ENCODE measurements at regions not wholly inside any gene's neighbourhood (a gene's known extent, or its start where the extent isn't known, plus 50 kb on each side); places are given as distances from the start of the nearest gene placed in this dataset.
A peak's percentile ranks its signal among the peaks of the same experiment; 100 is the strongest.
"Not testable (repeated sequence)": the region's sequence is repeated elsewhere in the genome, so short reads cannot be mapped to it uniquely, and the experiment has no call there.

DNA sequence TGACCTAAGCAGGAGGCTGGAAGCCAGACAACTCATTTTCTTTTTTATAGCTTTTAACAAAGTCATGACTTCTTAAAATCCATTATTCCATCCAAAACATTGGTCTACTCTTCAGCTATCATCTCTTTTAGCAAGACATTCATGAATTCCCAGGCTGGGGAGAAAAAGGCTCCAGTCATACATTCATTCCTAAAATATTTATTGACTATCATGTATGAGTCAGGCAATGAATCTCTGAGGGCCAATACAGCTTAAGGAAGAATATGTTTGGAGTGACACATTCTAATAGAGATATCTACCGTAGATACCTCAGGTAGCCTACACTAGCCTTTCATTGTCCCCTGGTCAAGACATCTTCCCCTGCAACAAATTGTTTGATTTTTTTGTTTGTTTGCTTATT lies 196.4 kb upstream of the NANOGP8 start:
- DNase-seq = peak; percentile 84

DNA sequence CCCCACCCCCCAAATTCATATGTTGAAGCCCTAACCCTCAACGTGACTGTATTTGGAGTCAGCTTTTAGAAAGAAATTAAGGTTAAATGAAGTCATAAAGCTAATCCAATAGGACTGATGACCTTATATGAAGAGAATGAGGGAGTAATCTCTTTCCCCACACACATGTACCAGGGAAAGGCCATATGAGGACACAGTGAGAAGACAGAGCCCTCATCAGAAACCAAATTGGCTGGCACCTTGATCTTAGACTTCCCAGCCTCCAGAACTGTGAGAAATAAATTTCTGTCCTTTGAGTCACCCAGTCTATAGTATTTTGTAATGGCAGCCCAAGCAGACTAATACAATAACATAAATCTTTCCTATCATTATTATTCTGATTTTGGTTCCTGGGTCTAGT lies 194.7 kb upstream of the NANOGP8 start:
- peak; percentile 65 for DNase-seq

DNA sequence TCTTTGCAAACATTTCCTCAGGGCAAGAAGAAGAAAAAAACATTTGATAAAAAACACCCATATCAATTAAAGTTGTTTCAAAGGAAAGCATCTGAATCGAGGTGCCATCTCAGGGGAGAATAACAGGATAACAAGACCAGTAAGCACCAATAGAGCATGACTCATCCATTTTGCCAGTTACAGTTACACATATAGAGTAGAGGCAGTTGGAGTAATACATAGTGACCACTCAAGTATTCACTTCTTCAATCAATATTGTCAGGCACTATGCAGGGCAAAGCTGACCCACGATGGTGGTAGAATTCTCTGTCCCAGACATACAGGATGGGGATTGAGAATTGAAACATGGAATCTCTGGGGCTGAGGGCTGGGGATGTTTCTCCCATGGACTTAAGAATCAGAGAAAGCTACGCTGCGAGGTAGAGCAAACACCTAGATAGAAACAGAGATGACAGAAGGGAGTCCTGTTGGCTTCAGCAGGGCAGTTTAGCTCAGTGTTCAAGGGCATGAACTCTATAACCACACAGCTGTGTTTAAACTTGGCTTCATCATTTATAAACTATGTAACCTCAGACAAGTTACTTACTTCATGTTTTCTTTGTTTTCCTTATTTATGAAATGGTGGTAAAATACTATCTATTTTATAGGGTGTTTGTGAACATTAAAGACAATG lies 186.4 kb upstream of the NANOGP8 start:
- peak; percentile 35 for DNase-seq

DNA sequence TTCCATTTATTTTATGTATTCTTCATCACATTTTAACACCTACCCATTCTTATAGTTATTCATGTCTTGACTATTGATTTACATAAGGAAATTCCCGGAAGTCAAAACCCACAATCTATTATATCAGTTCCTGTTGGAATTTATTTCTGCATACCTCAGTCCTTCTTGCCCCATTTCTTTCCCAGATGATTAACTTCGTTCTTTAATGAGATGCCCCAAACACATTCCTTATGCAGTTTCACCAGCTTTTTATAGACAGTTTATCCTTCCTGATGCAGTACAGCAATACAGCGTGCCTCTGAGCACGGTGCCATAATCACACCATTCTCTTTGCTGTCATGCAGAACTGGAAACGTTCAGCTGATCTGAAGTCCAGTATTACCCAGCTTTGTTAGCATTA lies 175.8 kb upstream of the NANOGP8 start:
- no peak for DNase-seq

DNA sequence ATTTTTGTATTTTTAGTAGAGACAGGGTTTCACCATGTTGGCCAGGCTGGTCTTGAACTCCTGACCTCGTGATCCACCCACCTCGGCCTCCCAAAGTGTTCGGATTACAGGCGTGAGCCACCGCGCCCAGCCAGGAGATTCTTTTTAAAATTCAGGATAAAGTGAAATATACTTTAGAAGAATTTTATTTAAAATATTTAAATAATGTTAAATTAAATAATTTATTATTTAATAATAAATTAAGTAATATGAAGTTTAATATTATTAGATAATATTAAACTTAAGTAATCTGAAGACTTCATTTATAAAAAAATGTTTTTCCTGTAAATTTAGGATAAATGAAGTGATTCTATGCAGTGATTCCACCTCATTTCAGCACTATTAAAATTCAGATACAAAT lies 175.2 kb upstream of the NANOGP8 start:
- not testable (repeated sequence) for DNase-seq

DNA sequence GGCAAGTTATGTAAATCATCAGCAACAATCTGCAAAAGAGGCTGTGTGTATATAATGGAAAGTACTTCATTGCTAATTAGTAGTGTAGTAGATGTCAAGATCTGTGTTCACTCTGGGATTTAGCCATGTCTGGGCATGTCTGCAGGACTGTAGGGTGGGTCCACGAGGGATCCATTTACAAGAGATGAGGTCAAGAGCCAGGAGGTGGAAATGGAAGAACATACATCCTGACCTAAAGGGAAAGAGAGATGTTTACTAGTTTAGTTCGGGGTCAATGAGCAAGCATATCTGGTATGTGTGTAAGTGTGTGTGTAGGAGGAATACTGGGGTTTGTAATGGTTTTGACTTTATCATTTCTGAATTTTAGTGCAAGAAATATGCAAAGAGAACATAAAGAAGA lies 171.5 kb upstream of the NANOGP8 start:
- DNase-seq = no peak

DNA sequence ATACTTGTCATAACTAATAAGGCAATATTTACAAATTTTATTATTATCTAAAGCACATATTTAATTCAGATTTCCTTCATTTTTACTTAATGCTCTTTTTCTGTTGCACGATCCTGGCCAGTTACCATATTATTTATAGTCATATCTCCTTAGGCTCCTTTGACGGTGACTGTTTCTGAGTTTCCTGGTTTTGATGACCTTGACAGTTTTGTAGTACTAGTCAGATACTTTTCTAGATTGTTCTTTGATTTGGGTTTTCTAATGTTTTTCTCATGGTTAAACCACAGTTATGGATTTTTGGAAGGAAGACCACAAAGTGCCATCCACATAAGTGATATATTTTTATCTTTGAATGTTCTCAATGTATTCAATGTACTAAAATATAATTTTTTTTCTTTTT lies 171.0 kb upstream of the NANOGP8 start:
- DNase-seq = no peak

DNA sequence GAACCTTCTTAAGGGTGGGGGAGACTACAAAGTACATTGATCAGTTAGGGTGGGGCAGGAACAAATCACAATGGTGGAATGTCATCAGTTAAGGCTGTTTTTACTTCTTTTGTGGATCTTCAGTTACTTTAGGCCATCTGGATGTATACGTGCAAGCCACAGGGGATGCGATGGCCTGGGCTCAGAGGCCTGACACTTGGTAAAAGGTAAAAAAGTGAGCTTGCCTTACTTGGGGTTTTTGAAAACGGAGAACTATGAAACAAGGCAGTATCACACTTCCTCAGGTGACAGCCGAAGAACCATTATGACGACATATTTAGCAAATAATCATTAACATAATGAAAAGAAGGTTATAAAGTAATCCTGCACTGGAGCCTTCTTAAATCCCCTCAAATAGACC lies 169.8 kb upstream of the NANOGP8 start:
- DNase-seq = not testable (repeated sequence)

DNA sequence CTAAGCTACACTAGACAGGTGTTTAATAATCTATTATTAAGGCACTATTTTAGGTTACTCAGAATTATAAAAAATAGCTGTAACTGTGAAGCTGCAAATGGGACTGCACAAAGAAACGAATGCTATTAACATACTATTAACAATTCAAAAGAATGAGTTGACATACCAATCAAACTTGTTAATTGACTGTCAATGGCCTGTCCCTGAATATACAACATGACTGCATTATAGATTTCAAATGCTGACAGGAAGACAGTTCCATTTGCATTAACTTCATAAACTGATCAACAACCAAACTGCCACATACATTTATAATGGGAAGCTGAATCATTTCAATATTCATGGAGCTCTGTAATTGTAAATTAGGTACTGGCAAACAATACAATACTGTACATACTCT lies 169.0 kb upstream of the NANOGP8 start:
- no peak for DNase-seq

DNA sequence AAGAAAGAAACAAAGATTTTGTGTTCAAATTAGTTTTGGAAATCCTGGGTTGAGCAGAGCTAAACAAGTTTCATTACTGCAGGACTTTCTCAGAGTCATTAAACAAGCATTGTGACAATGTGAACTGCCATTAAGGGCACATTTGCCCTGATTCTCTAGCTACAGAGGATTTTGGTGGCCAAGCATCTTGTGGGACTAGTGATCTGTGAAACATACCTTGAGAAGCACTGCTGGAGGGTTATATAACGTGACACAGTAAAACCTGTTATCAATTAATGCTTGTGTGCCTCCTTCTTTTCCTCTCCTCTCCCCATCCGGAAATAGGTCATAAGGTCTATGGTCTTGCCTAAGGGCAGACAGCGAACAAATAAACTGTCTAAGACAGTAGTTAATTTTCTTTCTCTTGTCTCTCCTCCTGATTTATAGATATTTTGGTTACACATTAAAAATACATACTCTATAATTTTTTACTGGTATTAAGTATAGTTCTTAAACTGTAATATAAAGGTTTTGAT lies 167.3 kb upstream of the NANOGP8 start:
- DNase-seq = no peak

DNA sequence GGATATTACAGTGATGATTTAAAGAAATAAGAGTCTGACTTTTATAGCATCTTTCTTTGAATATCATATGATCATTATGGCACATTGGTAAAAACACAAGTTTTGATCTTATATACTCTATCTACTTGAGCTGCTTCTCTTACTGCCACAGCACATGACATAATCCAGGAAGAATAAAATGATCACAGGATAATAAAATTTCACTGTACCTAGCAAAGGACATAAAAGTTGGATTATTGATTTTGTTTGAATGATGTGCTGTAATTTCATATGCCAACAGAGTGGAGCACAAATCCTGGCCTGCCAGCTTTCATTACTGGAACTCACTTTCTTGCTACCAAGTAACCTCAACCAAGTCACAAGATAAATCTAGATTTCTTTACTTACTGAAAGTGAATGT lies 162.1 kb upstream of the NANOGP8 start:
- no peak for DNase-seq

DNA sequence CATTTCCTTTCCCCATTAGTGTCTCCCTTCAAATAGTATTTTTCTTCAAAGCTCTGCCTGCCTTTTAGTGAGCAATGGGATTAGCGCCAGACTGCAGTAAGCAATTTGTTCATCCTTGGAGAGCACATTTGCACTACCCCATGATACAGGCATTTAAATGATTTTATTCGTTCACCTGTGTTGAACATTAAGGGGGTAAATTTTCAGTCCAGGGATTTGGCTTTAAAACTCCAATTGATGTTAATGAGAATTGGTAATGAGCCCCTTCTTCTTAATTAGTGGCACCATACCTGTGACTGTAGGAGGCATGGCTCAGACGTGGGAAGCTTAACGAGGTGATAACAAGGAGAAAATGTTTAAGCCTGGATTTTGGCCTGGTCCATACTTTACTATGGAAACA lies 161.4 kb upstream of the NANOGP8 start:
- DNase-seq = no peak

DNA sequence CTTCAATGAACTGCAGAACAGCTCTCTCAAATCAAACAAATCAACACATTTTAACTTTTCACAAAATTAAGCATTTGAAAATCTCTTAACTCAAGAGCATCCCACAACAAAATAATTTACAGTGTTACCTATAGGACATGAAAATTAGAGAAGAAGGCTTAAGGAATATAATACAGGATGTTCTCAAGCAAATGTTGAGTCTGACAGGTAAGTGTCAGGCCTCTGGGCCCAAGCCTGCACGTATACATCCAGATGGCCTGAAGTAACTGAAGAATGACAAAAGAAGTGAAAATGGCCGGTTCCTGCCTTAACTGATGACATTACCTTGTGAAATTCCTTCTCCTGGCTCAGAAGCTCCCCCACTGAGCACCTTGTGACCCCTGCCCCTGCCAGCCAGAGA lies 160.6 kb upstream of the NANOGP8 start:
- DNase-seq = not testable (repeated sequence)

DNA sequence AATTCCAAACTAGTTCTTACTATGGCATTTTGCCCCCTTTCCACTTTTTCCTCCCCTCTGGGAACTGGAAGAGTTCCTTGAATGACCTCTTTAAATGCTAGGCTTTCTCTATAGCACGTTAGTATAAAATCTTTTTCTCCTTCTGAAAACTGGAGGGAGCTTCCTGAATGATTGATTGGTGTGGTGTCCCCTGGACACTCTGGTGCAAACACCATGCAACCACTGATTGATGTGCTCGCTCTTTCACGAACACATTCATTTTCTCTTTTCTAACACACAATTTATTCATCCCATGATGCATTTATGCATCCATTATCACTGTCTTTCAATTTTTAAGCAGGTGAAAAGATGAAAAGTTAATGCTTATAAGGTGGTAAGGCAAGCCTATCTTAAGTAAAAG lies 159.1 kb upstream of the NANOGP8 start:
- peak; percentile 1 for DNase-seq

DNA sequence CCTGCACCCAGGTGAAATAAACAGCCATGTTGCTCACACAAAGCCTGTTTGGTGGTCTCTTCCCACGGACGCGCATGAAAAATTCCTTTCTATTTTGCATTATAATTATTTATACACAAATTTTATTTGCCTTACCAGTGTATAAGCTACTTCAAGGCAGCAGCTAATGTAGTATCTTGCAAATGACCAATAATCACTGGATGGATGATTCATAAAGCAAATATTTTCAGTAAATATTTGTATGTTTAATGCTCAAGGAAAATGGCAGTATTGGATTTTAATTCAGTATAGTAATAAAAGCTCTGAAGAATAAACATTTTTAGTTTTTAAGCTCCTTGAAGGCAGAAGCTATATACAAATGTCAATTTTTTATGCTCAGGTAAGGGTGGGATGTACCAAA lies 158.7 kb upstream of the NANOGP8 start:
- DNase-seq = no peak

DNA sequence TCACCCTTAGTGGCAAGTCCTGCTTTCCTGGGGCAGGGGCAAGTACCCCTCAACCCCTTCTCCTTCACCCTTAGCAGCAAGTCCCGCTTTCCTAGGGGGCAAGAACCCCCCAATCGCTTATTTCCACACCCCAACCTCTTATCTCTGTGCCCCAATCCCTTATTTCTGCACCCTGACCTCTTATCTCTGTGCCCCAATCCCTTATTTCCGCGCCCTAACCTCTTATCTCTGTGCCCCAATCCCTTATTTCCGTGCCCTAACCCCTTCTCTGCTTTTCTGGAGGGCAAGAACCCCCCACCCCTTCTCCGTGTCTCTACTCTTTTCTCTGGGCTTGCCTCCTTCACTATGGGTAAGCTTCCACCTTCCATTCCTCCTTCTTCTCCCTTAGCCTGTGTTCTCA lies 154.6 kb upstream of the NANOGP8 start:
- not testable (repeated sequence) for DNase-seq

DNA sequence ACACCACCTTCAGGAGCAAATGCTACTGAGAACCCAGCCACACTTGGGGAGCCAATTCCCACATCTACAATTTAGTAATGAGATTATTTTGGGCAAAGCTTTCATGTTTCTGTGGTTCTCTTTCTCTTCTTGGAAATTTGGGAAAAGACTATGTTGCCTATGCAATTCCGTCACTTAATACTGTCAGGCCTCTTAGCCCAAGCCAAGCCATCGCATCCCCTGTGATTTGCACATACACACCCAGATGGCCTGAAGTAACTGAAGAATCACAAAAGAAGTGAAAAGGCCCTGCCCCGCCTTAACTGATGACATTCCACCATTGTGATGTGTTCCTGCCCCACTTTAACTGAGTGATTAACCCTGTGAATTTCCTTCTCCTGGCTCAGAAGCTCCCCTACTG lies 153.4 kb upstream of the NANOGP8 start:
- not testable (repeated sequence) for DNase-seq

DNA sequence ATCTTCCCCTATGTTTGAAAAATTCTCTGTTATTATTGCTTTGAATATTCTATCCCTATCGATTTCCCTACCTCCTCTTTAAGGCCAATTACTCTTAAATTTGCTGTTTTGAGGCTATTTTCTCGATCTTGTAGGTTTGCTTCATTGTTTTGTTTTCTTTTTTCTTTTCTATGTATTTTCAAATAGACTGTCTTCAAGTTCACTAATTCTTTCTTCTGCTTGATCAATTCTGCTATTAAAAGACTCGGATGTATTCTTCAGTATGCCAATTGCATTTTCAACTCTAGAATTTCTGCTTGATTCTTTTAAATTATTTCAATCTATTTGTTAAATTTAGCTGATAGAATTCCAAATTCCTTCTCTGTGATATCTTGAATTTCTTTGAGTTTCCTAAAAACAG lies 144.0 kb upstream of the NANOGP8 start:
- DNase-seq = no peak

DNA sequence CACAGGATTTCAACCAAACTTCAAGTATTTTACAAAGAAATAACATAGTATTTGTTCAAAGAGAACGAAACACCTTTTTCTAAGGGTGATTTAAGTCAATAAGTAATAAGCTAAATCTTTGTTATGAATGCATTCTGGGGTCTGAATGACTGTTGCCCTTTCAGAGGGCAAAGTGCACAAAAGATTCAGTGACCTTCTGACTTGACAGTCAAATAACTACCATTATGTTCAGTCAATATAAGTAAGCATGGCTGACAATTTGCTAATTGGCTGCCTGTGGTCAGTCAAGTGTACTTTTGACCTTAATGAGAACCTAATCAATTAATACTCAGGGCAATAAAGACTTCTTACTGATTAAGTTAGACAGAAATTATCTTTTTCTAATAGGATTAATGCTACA lies 133.1 kb upstream of the NANOGP8 start:
- no peak for DNase-seq

DNA sequence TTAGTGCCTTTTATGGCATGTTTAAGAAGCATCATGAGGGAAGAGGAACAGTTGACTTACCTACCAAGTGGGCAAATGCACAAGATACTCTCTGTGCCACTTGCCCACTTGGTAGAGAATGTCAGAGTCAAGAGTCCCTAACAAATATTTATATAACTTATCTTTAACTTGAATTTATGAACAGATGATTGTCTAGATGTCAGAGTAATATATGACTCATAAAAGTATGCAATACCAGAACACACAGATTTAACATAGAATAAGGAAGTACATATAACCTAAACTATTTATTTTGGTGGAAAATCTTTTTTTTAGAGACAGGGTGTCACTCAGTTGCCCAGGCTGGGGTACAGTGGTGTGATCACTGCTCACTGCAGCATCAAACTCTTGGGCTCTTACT lies 130.0 kb upstream of the NANOGP8 start:
- no peak for DNase-seq

DNA sequence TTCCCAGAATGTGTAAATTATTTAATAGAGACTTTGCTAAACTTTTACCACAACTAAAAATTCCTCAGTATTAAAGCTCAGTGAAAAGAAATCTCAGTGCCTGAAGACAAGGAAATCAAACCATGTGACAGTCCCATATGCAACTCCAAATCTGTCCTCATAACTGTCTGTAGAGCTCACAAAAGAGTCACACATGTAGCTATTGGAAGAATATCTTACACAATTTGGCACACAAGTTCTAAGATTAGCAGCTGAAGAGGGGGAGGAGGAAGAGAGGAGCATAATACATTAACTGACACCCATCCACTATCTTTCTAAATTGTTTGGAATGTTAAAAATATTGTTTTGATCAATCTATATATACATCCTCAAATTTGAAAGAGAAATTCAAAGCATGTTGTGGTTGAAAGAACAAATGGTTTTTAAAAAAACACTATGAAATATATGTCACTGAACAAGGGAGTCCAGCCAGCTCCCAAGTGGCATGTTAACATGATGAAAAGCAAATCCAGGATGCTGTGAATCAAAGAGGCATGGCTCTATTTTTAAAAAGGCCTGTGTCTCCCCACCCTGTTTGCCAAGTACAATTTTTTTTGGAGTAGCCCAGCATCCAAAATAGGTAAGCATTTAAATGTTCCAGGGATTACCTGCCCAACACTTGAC lies 126.3 kb upstream of the NANOGP8 start:
- DNase-seq = no peak

DNA sequence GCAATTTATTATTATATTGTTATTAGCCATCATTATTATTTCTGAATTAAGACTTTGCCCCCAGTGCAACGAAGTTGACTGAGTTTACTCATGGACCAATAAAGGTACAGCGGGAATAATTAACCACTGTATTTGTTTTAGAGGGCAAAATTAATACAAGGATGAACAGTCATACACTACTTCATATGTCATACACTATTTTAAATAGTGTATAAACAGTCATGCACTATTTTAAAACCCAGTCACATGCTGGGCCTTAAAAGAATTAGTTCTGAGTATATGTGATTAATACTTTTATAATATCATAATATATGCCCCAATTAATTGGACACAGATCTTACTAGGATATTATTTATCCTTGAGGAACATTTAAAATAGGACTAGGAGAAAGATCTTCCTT lies 125.3 kb upstream of the NANOGP8 start:
- DNase-seq = no peak

DNA sequence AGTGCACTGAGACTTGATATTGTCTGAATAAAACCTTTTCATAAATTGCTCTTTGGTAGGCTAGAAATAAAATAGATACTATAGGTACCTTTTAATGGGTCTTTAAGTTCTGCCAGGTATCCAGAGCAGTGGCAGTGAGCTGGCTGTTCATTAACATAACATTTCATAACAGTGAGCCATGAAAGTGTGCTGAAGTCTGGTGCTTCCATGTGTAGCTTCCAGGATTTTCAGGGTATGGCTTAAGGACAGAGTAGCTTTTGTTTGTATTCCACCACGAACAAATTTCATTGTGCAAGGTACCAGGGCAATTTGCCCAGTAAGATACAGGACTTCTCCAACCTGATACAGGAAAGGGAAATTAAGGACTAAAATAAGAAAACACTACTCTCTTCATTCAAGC lies 124.7 kb upstream of the NANOGP8 start:
- no peak for DNase-seq

DNA sequence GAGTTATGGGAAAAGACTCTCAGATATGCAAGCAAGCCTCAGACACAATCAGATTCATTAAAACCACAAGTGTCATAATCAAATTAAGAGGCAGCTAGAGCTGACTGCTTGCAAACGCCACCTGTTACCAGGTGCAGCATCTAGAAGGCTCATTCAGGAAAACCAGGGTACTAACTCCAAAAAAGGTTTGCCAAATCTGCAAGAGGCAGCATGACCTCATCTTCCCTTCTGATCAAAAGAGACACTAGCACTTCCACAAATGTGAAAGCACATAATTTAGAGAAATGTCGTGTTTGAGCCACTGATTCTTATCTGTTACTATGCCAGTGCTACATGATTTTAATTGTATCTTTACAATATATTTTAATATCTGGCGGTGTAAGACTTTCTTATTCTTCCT lies 123.3 kb upstream of the NANOGP8 start:
- no peak for DNase-seq
